ENCODE measurements at regions not wholly inside any gene's neighbourhood (a gene's known extent, or its start where the extent isn't known, plus 50 kb on each side); places are given as distances from the start of the nearest gene placed in this dataset.

GRCh38 chr3:94909726-94910125, 846.9 kb downstream of the NSUN3 start:
- Histone ChIP-seq H2AFZ (ENCODE audit: low read depth, low read length) (no peak overlapping the region), H3K27ac (ENCODE audit: extremely low read depth, low read depth, low read length) (no peak overlapping the region), H3K4me1 (replicated peaks in 1 of 2; ENCODE audit: control insufficient read depth in 2 of 2, insufficient read depth in 2 of 2, low read length in 2 of 2) (no peaks in the 10 kb centered on the region), H3K9ac (ENCODE audit: insufficient read depth in 1 of 2, low read depth in 2 of 2, low read length in 2 of 2) (no peak overlapping the region), H3K27me3 (ENCODE audit: control insufficient read depth in 2 of 2, insufficient read depth in 2 of 2, low read length in 2 of 2) (no peaks in the 10 kb centered on the region), H3K36me3 (ENCODE audit: control insufficient read depth, insufficient read depth, low read length) (no peaks in the 10 kb centered on the region), H3K9me1 (ENCODE audit: control insufficient read depth, insufficient read depth, low read length) (no peaks in the 10 kb centered on the region), H4K20me1 (replicated peaks; ENCODE audit: control insufficient read depth, insufficient read depth, low read length) (no peaks in the 10 kb centered on the region), H3K79me2 (ENCODE audit: control insufficient read depth, insufficient read depth, low read length) (no peaks in the 10 kb centered on the region), H3K4me2 (ENCODE audit: insufficient read depth, low read length) (no peak overlapping the region), H3K4me3 (no peak overlapping the region), H3K9me3 (replicated peaks; ENCODE audit: control insufficient read depth, insufficient read depth, low read depth, low read length) (no peaks in the 10 kb centered on the region)
- TF ChIP-seq DACH1 (IDR thresholded peaks at IDR 0.05; ENCODE audit: partially characterized antibody) = no peak
- no peak for TF ChIP-seq KLF10 (CRISPR knock-in tag; IDR thresholded peaks at IDR 0.05)
- TF ChIP-seq CTBP1 (IDR thresholded peaks at IDR 0.05; ENCODE audit: borderline replicate concordance) = no peak
- no peak for FAIRE-seq
- 17% methylated on average over 2 of the region's 2 CpGs for WGBS (ENCODE audit: insufficient coverage, low coverage, missing lambda C conversion rate)
- intact Hi-C loops (cut with micrococcal nuclease) = no loop called here
- DNase-seq (ENCODE audit: extremely low read depth in 1 of 4, low spot score in 3 of 4) = no peak
- no TSS peak for BruUV-seq (replicated peaks)
- no peak for ATAC-seq
- ChIA-PET CTCF (ENCODE audit: low intra/inter-chr PET ratio) (no interaction called here), POLR2A (no interaction called here)
- in situ Hi-C loops (cut with MboI) = no loop called here

GRCh38 chr3:94912656-94913055, 849.8 kb downstream of the NSUN3 start:
- in situ Hi-C loops (cut with MboI) (no loop called here), intact Hi-C loops (cut with micrococcal nuclease) (no loop called here)
- no peak overlapping the region for H3K27ac ChIP-seq (ENCODE audit: extremely low read depth, low read depth, low read length)
- BruUV-seq (replicated peaks) = no TSS peak
- H3K79me2 ChIP-seq (ENCODE audit: control insufficient read depth, insufficient read depth, low read length) = no peaks in the 10 kb centered on the region
- H2AFZ ChIP-seq (ENCODE audit: low read depth, low read length) = no peak overlapping the region
- no peak for DNase-seq (ENCODE audit: extremely low read depth in 1 of 4, low spot score in 3 of 4)
- FAIRE-seq = no peak
- no peaks in the 10 kb centered on the region for H3K9me1 ChIP-seq (ENCODE audit: control insufficient read depth, insufficient read depth, low read length)
- ATAC-seq = no peak
- no peaks in the 10 kb centered on the region for H3K27me3 ChIP-seq (ENCODE audit: control insufficient read depth in 2 of 2, insufficient read depth in 2 of 2, low read length in 2 of 2)
- no peaks in the 10 kb centered on the region for H4K20me1 ChIP-seq (replicated peaks; ENCODE audit: control insufficient read depth, insufficient read depth, low read length)
- ChIA-PET POLR2A (no interaction called here), CTCF (ENCODE audit: low intra/inter-chr PET ratio) (no interaction called here)
- no peaks in the 10 kb centered on the region for H3K9me3 ChIP-seq (replicated peaks; ENCODE audit: control insufficient read depth, insufficient read depth, low read depth, low read length)
- no peak overlapping the region for H3K9ac ChIP-seq (ENCODE audit: insufficient read depth in 1 of 2, low read depth in 2 of 2, low read length in 2 of 2)
- H3K4me1 ChIP-seq (replicated peaks in 1 of 2; ENCODE audit: control insufficient read depth in 2 of 2, insufficient read depth in 2 of 2, low read length in 2 of 2) = no peaks in the 10 kb centered on the region
- H3K4me2 ChIP-seq (ENCODE audit: insufficient read depth, low read length) = no peak overlapping the region
- WGBS (ENCODE audit: insufficient coverage, low coverage, missing lambda C conversion rate) = 9% methylated on average over 3 of the region's 3 CpGs
- H3K4me3 ChIP-seq = no peak overlapping the region
- H3K36me3 ChIP-seq (ENCODE audit: control insufficient read depth, insufficient read depth, low read length) = no peaks in the 10 kb centered on the region
- TF ChIP-seq TEAD2 (tag; IDR thresholded peaks at IDR 0.05) = no peak
- no peak for TF ChIP-seq ZBTB8A (IDR thresholded peaks at IDR 0.05; ENCODE audit: partially characterized antibody)
- TF ChIP-seq PATZ1 (CRISPR knock-in tag; IDR thresholded peaks at IDR 0.05; ENCODE audit: borderline replicate concordance) = no peak
- TF ChIP-seq SRSF3 (IDR thresholded peaks at IDR 0.05; ENCODE audit: insufficient read depth, low read length) = no peak
- no peak for TF ChIP-seq MEIS2 (IDR thresholded peaks at IDR 0.05; ENCODE audit: partially characterized antibody)
- no peak for TF ChIP-seq ELF1 (tag; IDR thresholded peaks at IDR 0.05)
- no peak for TF ChIP-seq ZNF232 (CRISPR knock-in tag; IDR thresholded peaks at IDR 0.05)
- no peak for TF ChIP-seq ZNF79 (CRISPR knock-in tag; IDR thresholded peaks at IDR 0.05; ENCODE audit: low read depth)
- no peak for TF ChIP-seq OTX1 (CRISPR knock-in tag; IDR thresholded peaks at IDR 0.05)
- TF ChIP-seq JUND (IDR thresholded peaks at IDR 0.05; ENCODE audit: borderline replicate concordance, low read depth, low read length) = no peak
- no peak for TF ChIP-seq JUND (tag; IDR thresholded peaks at IDR 0.05; ENCODE audit: borderline replicate concordance, low read depth, low read length)

Measured in K562 (cell line).